HG03045 (cell line): ENCODE measurements at regions not wholly inside any gene's neighbourhood (a gene's known extent, or its start where the extent isn't known, plus 50 kb on each side); places are given as distances from the start of the nearest gene placed in this dataset.
"Not testable (repeated sequence)": the region's sequence is repeated elsewhere in the genome, so short reads cannot be mapped to it uniquely, and the experiment has no call there.

ENCODE experiments used
- ATAC-seq: cut with Tn5 transposase; IDR thresholded peaks from one replicate; pipeline ENCODE4 v1.9.1; 2021; ENCODE audit warnings: mild to moderate bottlenecking, moderate library complexity; ENCODE audit not compliant: unreplicated experiment

- not testable (repeated sequence) for ATAC-seq
Observed at GRCh38 chr1:146883190-146883589, 54.9 kb upstream of the NBPF12 start.

DNA sequence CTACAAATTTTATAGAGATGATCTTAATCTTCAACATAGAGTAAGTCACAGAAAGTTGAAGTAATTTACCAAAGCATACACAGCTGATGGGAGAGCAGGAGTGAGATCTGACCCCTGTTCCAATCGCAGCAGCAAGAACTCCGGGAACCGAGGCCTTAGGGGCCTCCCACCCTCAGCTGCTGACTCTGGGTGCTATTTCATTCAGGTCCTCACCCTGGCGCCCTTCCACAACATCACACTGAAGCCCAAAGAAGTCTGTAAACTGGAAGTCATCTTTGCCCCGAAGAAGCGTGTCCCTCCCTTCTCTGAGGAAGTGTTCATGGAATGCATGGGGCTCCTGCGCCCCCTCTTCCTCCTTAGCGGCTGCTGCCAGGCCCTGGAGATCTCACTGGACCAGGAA lies 57.0 kb upstream of the NBPF12 start:
- ATAC-seq = not testable (repeated sequence)

DNA sequence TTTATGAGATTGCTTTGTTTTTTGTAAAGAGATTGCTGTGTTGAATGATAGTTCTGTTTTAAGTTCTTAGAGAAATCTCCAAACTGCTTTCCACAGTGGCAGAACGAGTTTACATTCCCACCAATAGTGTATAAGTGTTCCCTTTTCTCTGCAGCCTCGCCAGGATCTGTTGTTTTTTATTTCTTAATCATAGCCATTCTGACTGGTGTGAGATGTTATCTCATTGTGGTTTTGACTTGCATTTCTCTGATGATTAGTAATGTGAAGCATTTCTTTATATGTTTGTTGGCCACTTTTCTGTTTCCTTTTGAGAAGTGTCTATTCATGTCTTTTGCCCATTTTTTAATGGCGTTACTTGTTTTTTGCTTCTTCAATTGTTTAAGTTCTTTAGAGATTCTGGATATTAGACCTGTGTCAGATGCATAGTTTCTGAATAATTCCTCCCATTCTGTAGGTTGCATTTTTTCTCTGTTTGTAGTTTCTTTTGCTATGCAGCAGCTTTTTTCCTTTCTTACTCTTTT lies 74.3 kb upstream of the NBPF12 start:
- ATAC-seq = not testable (repeated sequence)

DNA sequence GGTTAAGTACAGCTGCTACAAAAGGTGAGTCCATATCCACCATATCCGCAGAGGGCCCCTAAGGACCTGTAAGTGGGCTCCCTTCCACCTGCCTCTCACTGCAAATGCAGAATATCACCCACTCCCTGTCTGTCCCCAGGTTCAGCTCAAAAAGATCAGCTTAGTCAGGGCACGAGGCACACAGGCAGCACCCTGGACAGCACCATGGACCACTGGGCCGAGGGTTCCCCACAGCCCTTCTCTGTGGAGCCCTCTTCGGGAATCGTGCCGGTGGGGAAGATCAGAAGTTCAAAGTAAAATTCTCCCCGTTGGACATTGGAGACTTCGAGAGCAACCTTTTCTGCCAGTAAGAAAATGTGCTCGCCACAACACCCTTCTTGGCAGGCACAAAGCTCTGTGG lies 85.0 kb upstream of the NBPF12 start:
- not testable (repeated sequence) for ATAC-seq

DNA sequence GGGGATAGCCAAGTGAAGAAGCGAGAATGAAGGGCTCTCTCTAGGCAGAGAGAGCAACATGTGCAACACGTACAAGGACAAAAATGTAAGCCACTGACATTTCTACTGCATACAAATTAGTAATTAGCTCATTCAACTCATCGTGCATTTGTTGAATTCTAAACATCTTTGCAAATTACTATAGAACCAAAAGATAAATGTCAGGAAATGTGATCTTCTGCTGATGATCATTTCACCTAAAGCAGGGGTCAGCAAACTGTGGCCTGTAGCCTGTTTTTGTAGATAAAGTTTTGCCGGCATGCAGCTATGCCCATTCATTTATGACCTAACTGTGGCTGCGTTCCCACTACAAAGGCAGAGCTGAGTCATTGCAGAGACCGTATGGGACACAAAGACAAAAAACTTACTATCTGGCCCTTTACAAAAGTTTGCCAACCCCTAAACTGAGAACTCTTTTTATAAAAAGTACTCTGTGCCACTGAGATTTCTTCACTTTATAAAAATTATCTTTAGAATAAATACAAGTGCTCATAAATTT lies 87.7 kb upstream of the NBPF12 start:
- ATAC-seq = not testable (repeated sequence)

- not testable (repeated sequence) for ATAC-seq
Observed at GRCh38 chr1:146838725-146839124, 99.4 kb upstream of the NBPF12 start.

GRCh38 chr1:146826957-146827356 lies 111.2 kb upstream of the NBPF12 start:
- not testable (repeated sequence) for ATAC-seq

GRCh38 chr1:146794236-146794635 lies 143.9 kb upstream of the NBPF12 start:
- not testable (repeated sequence) for ATAC-seq

GRCh38 chr1:146792725-146793124 lies 145.4 kb upstream of the NBPF12 start:
- not testable (repeated sequence) for ATAC-seq

GRCh38 chr1:146784212-146784940 lies 153.7 kb upstream of the NBPF12 start:
- not testable (repeated sequence) for ATAC-seq

DNA sequence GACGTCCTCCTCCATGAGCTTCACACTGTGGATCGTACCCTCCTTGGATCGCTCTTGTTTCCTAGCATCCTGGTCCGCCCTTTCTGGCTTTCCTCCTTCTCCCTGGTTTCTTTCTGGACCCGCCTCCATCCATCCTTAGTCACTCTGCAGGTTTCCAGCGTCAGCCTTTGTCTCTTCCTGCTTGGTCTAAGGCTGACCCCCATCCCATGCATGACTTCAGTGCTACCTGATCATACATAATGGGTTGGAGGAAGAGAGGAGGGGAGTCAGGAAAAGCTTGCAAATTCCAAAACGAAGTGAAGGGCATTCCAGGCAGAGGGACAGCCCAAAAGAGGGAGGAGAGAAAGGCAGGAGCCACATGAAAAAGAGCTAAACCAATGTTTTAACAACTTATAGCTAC lies 156.9 kb upstream of the NBPF12 start:
- ATAC-seq = not testable (repeated sequence)

GRCh38 chr1:146777826-146778602 lies 160.1 kb upstream of the NBPF12 start:
- ATAC-seq = not testable (repeated sequence)

DNA sequence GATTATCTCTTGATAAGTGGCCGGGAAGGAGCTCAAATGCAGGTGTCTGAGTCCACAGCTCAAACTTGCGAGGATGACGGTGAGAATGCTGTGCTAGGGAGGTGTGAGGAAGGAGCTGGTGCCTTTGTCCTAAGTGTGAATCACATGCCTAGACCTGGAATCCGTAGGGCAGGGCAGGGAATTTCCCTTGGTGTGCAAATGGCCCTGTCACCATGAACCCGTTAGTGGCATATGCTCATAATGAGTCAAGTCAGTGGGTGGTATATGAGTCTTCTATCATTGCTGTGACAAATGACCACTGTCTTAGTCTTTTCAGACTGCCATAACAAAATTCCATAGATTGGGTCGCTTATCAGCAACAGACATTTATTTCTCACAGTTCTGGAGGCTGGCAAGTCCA lies 163.1 kb upstream of the NBPF12 start:
- not testable (repeated sequence) for ATAC-seq

GRCh38 chr1:146774271-146774670 lies 163.9 kb upstream of the NBPF12 start:
- not testable (repeated sequence) for ATAC-seq

GRCh38 chr1:146771409-146771808 lies 166.7 kb upstream of the NBPF12 start:
- not testable (repeated sequence) for ATAC-seq

GRCh38 chr1:146770998-146771397 lies 167.1 kb upstream of the NBPF12 start:
- ATAC-seq = not testable (repeated sequence)

GRCh38 chr1:146763234-146763633 lies 174.9 kb upstream of the NBPF12 start:
- ATAC-seq = not testable (repeated sequence)

- not testable (repeated sequence) for ATAC-seq
Observed at GRCh38 chr1:146756858-146757257, 181.3 kb upstream of the NBPF12 start.

GRCh38 chr1:146748686-146749085 lies 189.4 kb upstream of the NBPF12 start:
- ATAC-seq = not testable (repeated sequence)

GRCh38 chr1:146731981-146732680 lies 206.0 kb upstream of the NBPF12 start:
- not testable (repeated sequence) for ATAC-seq
